Fibroblast of lung (primary cell): ENCODE measurements at regions not wholly inside any gene's neighbourhood (a gene's known extent, or its start where the extent isn't known, plus 50 kb on each side); places are given as distances from the start of the nearest gene placed in this dataset.
"Not testable (repeated sequence)": the region's sequence is repeated elsewhere in the genome, so short reads cannot be mapped to it uniquely, and the experiment has no call there.

Experiments used
- CTCF ChIP-seq, 2 donors: IDR thresholded peaks in 1 of 2; conservative IDR thresholded peaks in 1 of 2; 1 replicate in 1 of 2; 2 replicates in 1 of 2; pipeline ENCODE4 v1.5.1; 2011 to 2012; ENCODE audit warnings: low read length in 2 of 2, control low read depth in 1 of 2, inconsistent platforms in 1 of 2, low read depth in 1 of 2, mild to moderate bottlenecking in 1 of 2
- EZH2 ChIP-seq: IDR thresholded peaks from 2 replicates; pipeline ENCODE4 v1.5.1; 2012; ENCODE audit warnings: low read length, control low read depth, mild to moderate bottlenecking; ENCODE audit errors: missing control alignments

- TF ChIP-seq CTCF (conservative IDR thresholded peaks at IDR 0.05 in 1 of 2, IDR thresholded peaks at IDR 0.05 in 1 of 2; ENCODE audit: low read depth in 1 of 2, low read length in 2 of 2); EZH2: not testable (repeated sequence)
Observed at GRCh38 chr10:4597898-4598297, 228.1 kb upstream of the AKR1E2 start.
